Stimulated activated CD4-positive, alpha-beta T cell treated with anti-CD3 and anti-CD28 coated beads, Interleukin-4, amount 100 ng/mL, for 1 hour (primary cell): ENCODE measurements at regions not wholly inside any gene's neighbourhood (a gene's known extent, or its start where the extent isn't known, plus 50 kb on each side); places are given as distances from the start of the nearest gene placed in this dataset.

ENCODE experiments used
- DNase-seq: peaks from one replicate; pipeline ENCODE4 v3.0.0-alpha.2; 2020

- DNase-seq: no peak
Measured at GRCh38 chr15:37880835-37881153, 53.6 kb upstream of the TMCO5A start.

- no peak for DNase-seq
Measured at GRCh38 chr15:37881237-37882013, 53.0 kb upstream of the TMCO5A start.

- no peak for DNase-seq
Measured at GRCh38 chr15:37882640-37883039, 51.8 kb upstream of the TMCO5A start.
